Cardiac septum (tissue), 1 donor: ENCODE measurements at regions not wholly inside any gene's neighbourhood (a gene's known extent, or its start where the extent isn't known, plus 50 kb on each side); places are given as distances from the start of the nearest gene placed in this dataset.

Source experiments
- DNase-seq: peaks from one replicate; pipeline ENCODE4 v3.0.0-alpha.2; 2020; ENCODE audit warnings: low spot score
- intact Hi-C: fragments of 100-400 bp; cut with DNase I; formaldehyde crosslinking; loops from one replicate; pipeline ENCODE4 v1.14.0; 2022
- donor health status: DM: no; HTN: no; CAD: no.

GRCh38 chr1:30381671-30382365 is 341.6 kb downstream of the MATN1 start:
- intact Hi-C loops = loop anchor here (5.0 to 10.0 kb wide), 4 partner anchors 140 to 1145 kb away; partner anchors contain the start of gene PTPRU
- DNase-seq = peak; percentile 15

DNA sequence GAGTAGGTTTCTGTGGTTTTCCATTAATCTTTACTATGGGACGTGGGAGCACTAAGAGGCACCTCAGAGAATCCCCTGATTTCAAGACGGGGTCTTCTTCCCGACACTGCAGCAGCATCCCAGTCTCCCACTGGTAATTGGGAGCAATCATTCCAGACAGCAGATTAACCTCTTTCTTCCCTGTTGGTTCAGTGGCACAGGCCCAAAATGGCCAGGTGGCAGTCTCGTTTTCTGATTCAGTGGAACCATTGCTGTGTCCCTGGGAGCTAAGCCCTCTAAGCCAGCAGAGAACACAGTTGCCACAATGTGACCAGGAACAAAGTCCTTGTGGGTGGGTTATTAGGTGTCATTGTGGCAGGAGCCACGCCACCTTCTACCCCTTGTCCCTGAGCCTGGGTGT is 342.1 kb downstream of the MATN1 start:
- intact Hi-C loops = loop anchor here (5.0 to 10.0 kb wide), 4 partner anchors 141 to 1144 kb away; partner anchors contain the start of gene PTPRU
- DNase-seq = peak; percentile 31

DNA sequence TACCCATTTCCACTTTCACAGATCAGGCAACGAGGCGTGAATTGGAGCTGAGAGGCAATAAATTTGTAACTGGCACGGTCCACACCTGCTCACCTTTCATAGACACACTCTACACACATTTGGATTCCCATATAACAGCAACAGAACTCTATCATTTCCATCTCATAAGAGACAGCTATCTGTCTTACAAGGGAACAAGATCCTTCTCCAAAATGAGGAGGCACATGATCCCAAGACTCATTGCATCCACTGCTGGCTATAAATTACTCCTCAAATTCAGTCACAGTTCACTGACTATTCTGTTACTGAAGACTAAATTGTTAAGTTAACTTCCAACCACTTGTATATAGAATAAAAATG is 342.8 kb downstream of the MATN1 start:
- intact Hi-C loops = loop anchor here (5.0 to 10.0 kb wide), 4 partner anchors 142 to 1143 kb away; partner anchors contain the start of gene PTPRU
- no peak for DNase-seq

DNA sequence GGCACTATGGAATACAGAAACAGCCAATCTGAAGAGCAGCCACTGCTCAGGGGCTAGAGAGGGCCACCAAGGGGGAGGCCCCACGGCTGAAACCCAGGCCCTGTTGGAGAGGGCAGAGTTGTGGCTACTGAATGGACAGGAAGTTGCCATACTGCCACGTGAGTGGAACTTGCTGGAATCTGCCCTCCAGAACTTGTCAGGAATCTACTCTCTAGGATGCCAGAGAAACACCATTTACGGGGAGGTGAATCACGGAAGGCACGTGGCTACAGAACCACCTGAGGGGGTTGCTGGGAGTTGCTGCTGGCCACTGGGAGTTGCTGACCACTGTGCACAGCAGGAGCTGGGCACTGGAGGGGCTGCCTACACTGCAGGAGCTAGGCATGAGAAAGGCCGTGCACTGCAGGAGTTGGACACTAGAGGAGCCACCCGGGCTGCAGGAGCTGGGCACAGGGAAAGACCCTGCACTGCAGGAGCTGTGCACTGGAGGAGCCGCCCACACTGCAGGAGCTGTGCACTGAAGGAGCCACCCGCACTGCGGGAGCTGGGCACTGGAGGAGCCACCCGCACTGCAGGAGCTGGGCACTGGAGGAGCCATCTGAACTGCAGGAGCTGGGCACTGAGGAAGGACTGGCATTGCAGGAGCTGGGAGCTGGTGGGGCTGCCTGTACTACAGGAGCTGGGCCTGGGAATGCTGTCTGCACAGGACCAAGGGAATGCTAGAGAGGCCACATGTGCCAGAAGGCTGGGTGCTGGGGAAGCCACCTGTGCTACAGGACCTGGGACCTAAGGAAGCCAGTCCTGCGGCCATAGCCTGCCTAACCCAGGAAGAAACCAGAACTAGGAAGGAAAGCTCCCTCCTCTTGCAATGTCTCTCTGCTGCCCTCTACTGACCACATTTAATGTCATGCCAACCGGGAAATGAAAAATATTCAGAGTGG is 343.4 kb downstream of the MATN1 start:
- DNase-seq = peak; percentile 70
- intact Hi-C loops = loop anchor here (5.0 to 10.0 kb wide), 4 partner anchors 142 to 1143 kb away; partner anchors contain the start of gene PTPRU

DNA sequence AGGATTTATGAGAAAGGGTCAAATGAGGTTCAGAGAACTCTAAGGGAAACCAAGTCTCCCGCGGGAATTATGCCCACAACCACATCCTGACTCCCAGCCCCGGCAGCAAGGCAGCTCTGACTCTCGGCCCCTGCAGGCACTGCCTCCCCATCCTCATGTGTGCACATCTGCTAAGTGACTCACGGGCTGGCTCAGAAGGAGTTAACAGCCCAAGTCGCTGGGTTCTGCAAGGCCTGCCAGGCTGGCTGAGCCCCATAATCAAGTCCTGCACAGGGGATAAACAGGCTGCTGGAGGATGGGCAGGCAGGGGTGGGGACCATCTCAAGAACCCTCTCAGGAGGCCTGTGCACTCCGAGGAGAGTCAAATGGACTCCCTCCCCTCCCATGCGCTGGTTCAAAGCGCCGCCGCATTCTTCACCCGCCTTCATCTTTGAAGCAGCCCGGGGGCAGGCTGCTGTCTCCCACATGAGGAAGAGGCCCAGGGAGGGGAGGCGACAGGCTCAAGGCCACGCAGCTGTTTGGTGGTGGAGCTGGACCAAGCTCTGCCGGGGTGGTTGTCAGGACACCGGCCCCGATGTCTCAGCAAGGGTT is 344.3 kb downstream of the MATN1 start:
- DNase-seq = peak; percentile 65
- intact Hi-C loops = no loop called here

GRCh38 chr1:30378003-30378596 is 345.3 kb downstream of the MATN1 start:
- DNase-seq = peak; percentile 56
- intact Hi-C loops = no loop called here

- intact Hi-C loops = no loop called here
- DNase-seq = peak; percentile 54
Measured at GRCh38 chr1:30377230-30378002, 346.0 kb downstream of the MATN1 start.

- DNase-seq = no peak
Measured at GRCh38 chr1:30376054-30376697, 347.2 kb downstream of the MATN1 start.

DNA sequence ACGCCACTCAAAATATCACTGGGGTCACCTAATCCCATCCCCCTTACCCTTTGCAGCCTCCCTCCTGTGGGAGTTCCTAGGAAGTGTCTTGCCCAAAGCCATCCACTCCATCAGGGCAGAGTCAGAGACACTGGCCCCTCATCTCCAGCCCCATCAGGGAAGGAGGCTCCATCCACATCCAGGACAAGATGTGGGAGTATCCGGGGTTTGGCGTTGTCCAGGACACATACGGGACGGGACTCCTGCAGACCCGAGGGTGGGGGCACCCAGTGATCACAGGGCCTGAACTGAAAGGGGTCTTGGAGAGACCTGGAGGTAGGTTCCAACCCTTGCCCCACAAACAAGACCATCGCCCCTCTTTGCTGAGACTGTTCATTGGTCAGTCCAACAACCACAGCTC is 348.2 kb downstream of the MATN1 start:
- no peak for DNase-seq
- intact Hi-C loops = no loop called here

More at GRCh38 chr1:30376054-30376697, 347.2 kb downstream of the MATN1 start:
- intact Hi-C loops = no loop called here

DNA sequence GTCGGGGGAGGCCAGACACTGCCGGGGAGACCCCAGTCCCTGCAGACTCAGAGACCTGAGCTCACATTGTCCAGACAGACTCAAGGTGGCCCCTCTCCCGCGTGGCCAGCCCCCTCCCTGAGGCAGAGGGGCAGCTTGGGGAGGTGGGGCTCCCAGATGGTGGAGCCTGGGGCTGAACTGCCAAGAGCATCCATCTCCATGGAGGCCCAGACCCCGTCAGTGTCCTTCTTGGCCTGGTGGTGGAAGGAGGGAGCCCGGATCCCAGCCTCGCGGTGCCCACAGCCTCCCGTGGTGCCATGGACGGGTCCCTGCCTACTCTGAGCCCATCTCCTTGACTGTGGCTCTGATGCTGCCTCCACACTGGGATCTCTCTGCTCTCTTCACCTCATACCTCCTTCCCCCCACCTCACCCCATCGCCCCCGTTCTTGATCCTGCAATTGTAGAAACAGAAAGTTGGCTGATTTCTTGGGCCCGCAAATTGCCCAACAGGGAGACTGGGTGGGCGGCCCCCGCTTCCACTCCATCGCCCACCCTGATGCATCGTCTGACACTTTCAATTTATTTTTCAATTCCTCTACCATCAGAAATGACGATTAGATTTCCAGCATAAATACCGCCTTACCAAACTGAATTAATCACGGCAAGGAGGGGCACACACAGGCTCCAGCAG is 348.9 kb downstream of the MATN1 start:
- intact Hi-C loops = no loop called here
- DNase-seq = no peak

- peak; percentile 66 for DNase-seq
- intact Hi-C loops = no loop called here
Measured at GRCh38 chr1:30373471-30374399, 349.6 kb downstream of the MATN1 start.

DNA sequence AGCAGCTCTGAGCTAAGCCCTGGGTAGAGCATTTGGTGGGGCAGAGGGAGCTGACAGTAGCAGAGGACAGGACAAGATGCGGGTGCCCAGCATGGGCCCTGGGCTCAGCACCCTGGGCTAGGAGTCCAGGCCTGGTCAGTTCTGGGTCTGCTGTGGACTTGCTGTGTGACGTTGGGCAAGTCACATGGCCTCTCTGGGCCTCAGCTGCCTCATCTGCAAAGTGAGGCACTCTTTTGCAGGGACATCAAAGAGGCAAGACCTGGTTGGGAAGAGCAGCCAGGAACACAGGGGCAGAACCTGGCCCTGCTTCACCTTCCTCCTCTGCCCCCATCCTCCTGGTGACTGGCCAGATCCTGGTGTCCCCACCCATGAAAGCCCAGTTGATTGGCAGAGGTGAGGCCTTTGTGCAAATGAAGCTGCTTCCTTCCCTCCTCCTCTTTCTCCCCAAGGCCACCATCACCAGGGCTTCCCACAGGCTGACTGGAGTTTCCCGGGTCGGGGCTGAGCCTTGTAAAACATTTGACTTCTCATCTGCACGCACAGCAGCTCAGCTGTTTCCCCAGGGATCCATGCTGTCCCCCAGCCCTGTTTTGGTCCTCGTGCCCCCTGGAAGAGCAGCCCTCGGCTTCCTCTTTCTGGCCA is 350.5 kb downstream of the MATN1 start:
- intact Hi-C loops = no loop called here
- DNase-seq = peak; percentile 60

GRCh38 chr1:30371888-30372791 is 351.2 kb downstream of the MATN1 start:
- intact Hi-C loops = no loop called here
- peak; percentile 53 for DNase-seq

DNA sequence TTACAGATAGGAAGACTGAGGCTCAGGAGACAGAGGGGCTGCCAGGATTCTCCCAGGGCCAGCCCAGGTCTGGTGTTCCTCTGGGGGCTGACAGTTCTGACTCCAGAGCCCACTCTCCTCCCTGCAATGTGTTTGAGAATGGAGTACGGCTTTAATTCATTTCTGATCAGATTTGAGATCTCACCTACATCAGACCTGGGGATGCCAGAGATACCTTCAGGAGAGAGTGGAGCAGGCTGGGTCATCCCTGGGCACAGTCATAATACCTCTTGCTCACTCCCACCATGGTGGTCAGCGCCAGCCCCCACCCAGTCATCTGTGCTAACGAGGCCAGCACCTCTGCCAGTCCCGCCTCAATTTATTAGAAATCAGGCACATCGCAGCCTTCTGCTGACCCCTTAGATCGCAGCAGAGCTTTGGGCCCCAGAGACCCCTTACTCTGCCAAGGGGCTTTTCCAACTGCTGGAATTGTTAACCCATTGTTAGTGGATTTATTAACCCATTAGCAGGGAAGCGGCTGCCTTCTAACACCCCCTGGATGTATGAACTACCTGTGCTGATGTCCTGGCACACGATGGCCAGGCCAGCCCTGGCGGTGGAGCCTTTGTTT is 352.1 kb downstream of the MATN1 start:
- intact Hi-C loops = no loop called here
- DNase-seq = no peak

DNA sequence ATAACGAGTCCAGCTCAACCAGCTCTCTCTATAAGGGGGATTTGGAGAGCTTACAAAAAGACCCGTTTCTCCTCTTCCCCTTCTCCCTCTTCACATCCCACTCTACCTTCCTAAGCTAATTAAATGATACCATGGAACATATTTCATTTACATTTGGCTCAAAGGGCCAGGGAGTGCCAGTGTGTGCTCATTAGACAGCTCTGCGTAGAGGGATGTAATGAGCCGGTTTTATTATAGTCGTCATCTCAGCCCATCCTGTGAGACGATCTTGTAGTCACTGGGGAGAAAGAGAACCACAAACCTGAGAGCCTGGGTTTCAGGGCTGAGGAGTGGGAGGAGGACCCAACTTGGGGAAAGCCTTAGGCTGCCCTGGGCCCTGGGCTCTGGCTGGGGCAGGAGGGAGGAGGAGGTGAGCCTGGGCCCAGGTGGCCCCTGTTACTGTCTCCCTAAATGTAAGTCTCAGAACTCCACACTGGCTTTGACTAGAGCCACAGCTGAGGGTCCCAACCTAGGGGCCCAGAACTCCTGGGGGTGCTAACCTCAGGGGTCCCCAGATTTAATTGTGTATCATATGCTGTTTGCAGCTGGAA is 354.6 kb downstream of the MATN1 start:
- intact Hi-C loops = no loop called here
- no peak for DNase-seq
